ENCODE measurements at regions not wholly inside any gene's neighbourhood (a gene's known extent, or its start where the extent isn't known, plus 50 kb on each side); places are given as distances from the start of the nearest gene placed in this dataset.

DNA sequence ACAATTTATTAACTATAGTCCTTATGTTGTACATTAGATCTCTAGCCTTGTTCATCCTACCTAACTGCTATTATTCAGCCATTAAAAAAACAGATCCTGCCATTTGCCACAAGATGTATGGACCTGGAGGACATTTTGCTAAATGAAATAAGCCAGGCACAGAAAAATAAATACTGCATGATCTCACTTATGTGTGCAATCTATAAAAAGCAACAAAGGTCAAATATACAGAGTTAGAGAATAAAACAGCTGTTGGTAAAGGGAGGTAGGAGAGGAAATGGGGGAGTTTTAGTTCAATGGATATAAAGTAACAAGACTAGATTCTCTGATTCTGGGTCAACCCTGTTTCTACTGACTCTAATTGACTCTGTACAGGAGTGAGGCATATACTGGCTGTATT, 103.3 kb upstream of the FAM9C start:
- TF ChIP-seq, protein P1, sequence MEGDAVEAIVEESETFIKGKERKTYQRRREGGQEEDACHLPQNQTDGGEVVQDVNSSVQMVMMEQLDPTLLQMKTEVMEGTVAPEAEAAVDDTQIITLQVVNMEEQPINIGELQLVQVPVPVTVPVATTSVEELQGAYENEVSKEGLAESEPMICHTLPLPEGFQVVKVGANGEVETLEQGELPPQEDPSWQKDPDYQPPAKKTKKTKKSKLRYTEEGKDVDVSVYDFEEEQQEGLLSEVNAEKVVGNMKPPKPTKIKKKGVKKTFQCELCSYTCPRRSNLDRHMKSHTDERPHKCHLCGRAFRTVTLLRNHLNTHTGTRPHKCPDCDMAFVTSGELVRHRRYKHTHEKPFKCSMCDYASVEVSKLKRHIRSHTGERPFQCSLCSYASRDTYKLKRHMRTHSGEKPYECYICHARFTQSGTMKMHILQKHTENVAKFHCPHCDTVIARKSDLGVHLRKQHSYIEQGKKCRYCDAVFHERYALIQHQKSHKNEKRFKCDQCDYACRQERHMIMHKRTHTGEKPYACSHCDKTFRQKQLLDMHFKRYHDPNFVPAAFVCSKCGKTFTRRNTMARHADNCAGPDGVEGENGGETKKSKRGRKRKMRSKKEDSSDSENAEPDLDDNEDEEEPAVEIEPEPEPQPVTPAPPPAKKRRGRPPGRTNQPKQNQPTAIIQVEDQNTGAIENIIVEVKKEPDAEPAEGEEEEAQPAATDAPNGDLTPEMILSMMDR (conservative IDR thresholded peaks at IDR 0.05) = no peak
- no peak for TF ChIP-seq ZFX (IDR thresholded peaks at IDR 0.05)
